GM21825 (cell line): ENCODE measurements at regions not wholly inside any gene's neighbourhood (a gene's known extent, or its start where the extent isn't known, plus 50 kb on each side); places are given as distances from the start of the nearest gene placed in this dataset.

Source experiments
- ATAC-seq: cut with Tn5 transposase; IDR thresholded peaks from one replicate; pipeline ENCODE4 v1.9.1; 2021; ENCODE audit warnings: mild to moderate bottlenecking, moderate library complexity; ENCODE audit not compliant: unreplicated experiment

GRCh38 chr12:114975640-114976310 is 291.8 kb upstream of the TBX3 start:
- ATAC-seq, result no peak

- ATAC-seq, result no peak
These were observed 291.1 kb upstream of the TBX3 start for GRCh38 chr12:114974826-114975639.

GRCh38 chr12:114974333-114974732 is 290.4 kb upstream of the TBX3 start:
- no peak for ATAC-seq

GRCh38 chr12:114968727-114969126 is 284.8 kb upstream of the TBX3 start:
- ATAC-seq, result no peak

- no peak for ATAC-seq
These were observed 283.2 kb upstream of the TBX3 start for GRCh38 chr12:114967151-114967550.

GRCh38 chr12:114964841-114965240 is 280.9 kb upstream of the TBX3 start:
- no peak for ATAC-seq

GRCh38 chr12:114963846-114964245 is 279.9 kb upstream of the TBX3 start:
- ATAC-seq, result no peak

- no peak for ATAC-seq
These were observed 277.5 kb upstream of the TBX3 start for GRCh38 chr12:114961491-114961890.

GRCh38 chr12:114958538-114958937 is 274.6 kb upstream of the TBX3 start:
- no peak for ATAC-seq

- ATAC-seq, result no peak
These were observed 273.2 kb upstream of the TBX3 start for GRCh38 chr12:114957225-114957624.

- no peak for ATAC-seq
These were observed 271.5 kb upstream of the TBX3 start for GRCh38 chr12:114955414-114956014.

GRCh38 chr12:114954511-114955055 is 270.6 kb upstream of the TBX3 start:
- no peak for ATAC-seq

GRCh38 chr12:114952573-114953271 is 268.7 kb upstream of the TBX3 start:
- no peak for ATAC-seq

- no peak for ATAC-seq
These were observed 265.3 kb upstream of the TBX3 start for GRCh38 chr12:114949058-114949820.

GRCh38 chr12:114945351-114945750 is 261.4 kb upstream of the TBX3 start:
- no peak for ATAC-seq

- ATAC-seq, result no peak
These were observed 260.8 kb upstream of the TBX3 start for GRCh38 chr12:114944736-114945135.

- no peak for ATAC-seq
These were observed 259.6 kb upstream of the TBX3 start for GRCh38 chr12:114943601-114944000.

- ATAC-seq, result no peak
These were observed 254.7 kb upstream of the TBX3 start for GRCh38 chr12:114938487-114939210.

- ATAC-seq, result no peak
These were observed 252.4 kb upstream of the TBX3 start for GRCh38 chr12:114936148-114937079.
